CD4-positive, alpha-beta T cell (primary cell): ENCODE measurements at regions not wholly inside any gene's neighbourhood (a gene's known extent, or its start where the extent isn't known, plus 50 kb on each side); places are given as distances from the start of the nearest gene placed in this dataset.
"Not testable (repeated sequence)": the region's sequence is repeated elsewhere in the genome, so short reads cannot be mapped to it uniquely, and the experiment has no call there.

Experiments
- ATAC-seq: fragments of 200-7000 bp; cut with Tn5 transposase; one replicate; pipeline ENCODE4 v1.10.0; 2022; ENCODE audit warnings: mild to moderate bottlenecking; ENCODE audit not compliant: poor library complexity
- CTCF ChIA-PET: fragments of 350-600 bp; sonication (Branson Sonifier 250); formaldehyde crosslinking; loops from one replicate; lab custom pipeline; 2021; ENCODE audit warnings: antibody characterized with exemption, inconsistent platforms; lab: Charles Lee
- POLR2A ChIA-PET: fragments of 350-600 bp; sonication (Branson Sonifier 250); formaldehyde crosslinking; loops from one replicate; lab custom pipeline; 2021; ENCODE audit warnings: antibody characterized with exemption, inconsistent platforms; lab: Charles Lee
- DNase-seq, 14 experiments: peaks; one replicate each; pipeline ENCODE4 v3.0.0-alpha.2; 2013 to 2020; ENCODE audit warnings: mixed read lengths in 2 of 14
- H3K27ac ChIP-seq, 2 donors: one replicate each; pipeline versions ENCODE4 v1.5.1 to v1.7.0; 2013; ENCODE audit warnings: low read length in 2 of 2, low read depth in 1 of 2, mild to moderate bottlenecking in 1 of 2
- H3K27me3 ChIP-seq, 2 experiments: 1 replicate in 1 of 2; 2 replicates in 1 of 2; pipeline versions ENCODE4 v1.6.1 to v1.7.0; 2013; ENCODE audit warnings: low read length in 2 of 2, control low read depth in 1 of 2, mild to moderate bottlenecking in 1 of 2, moderate library complexity in 1 of 2; ENCODE audit not compliant: insufficient read depth in 2 of 2, control insufficient read depth in 1 of 2
- H3K36me3 ChIP-seq: one replicate; pipeline ENCODE4 v1.6.1; 2013; ENCODE audit warnings: low read length, control low read depth; ENCODE audit not compliant: insufficient read depth
- H3K4me1 ChIP-seq: one replicate; pipeline ENCODE4 v1.6.1; 2013; ENCODE audit warnings: low read length, control low read depth; ENCODE audit not compliant: insufficient read depth
- H3K4me3 ChIP-seq: one replicate; pipeline ENCODE4 v1.5.1; 2013; ENCODE audit warnings: mild to moderate bottlenecking, low read length, moderate library complexity
- H3K9me3 ChIP-seq, 2 experiments: 1 replicate in 1 of 2; 2 replicates in 1 of 2; pipeline versions ENCODE4 v1.6.1 to v1.7.0; 2013; ENCODE audit warnings: low read length in 2 of 2, mild to moderate bottlenecking in 2 of 2, control low read depth in 1 of 2, moderate library complexity in 1 of 2; ENCODE audit not compliant: control insufficient read depth in 1 of 2, insufficient read depth in 1 of 2
- H3K27ac Mint-ChIP-seq: one replicate; pipeline ENCODE4 v1.8.0; 2020; ENCODE audit warnings: mixed read lengths
- H3K27me3 Mint-ChIP-seq: one replicate; pipeline ENCODE4 v1.8.0; 2021; ENCODE audit warnings: mixed read lengths
- H3K36me3 Mint-ChIP-seq: one replicate; pipeline ENCODE4 v1.8.0; 2021; ENCODE audit warnings: low read depth, mixed read lengths
- H3K4me1 Mint-ChIP-seq: one replicate; pipeline ENCODE4 v1.8.0; 2021; ENCODE audit warnings: low read depth, mixed read lengths
- H3K4me3 Mint-ChIP-seq: one replicate; pipeline ENCODE4 v1.8.0; 2020; ENCODE audit warnings: mild to moderate bottlenecking, mixed read lengths
- H3K9me3 Mint-ChIP-seq: one replicate; pipeline ENCODE4 v1.8.0; 2020; ENCODE audit warnings: mixed read lengths
- CTCF ChIP-seq: fragments of 200-600 bp; IDR thresholded peaks from one replicate; pipeline ENCODE4 v1.8.0; 2022; ENCODE audit warnings: antibody characterized with exemption, mild to moderate bottlenecking
- intact Hi-C, 2 experiments: fragments of 100-400 bp; cut with DNase I in 1 of 2; cut with micrococcal nuclease in 1 of 2; formaldehyde crosslinking; loops; one replicate each; pipeline versions ENCODE4 v1.15.1 to v1.9.0; 2023 to 2025; cut with DNase I, micrococcal nuclease

DNA sequence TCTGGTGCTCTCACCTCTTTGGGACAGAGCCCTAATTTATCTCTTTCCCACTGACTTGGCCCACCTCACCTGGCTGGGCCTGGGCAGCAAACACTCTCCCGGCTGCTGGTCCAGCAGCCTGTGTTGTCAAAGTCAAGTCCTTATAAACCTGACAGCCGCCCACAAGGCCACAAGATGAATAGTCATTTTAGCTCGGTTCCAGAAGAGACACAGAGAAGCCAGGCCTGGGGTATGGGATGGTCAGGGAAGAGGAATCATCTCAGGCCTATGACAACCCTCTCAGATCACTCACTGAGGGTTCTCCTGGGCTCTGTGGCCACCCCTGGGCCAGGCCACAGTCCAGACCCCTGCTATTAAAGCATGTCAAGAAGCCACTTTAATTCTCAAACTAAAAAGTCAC lies 158.5 kb downstream of the FOXD2 start:
- H3K4me1 Mint-ChIP-seq = no peaks in the 10 kb centered on the region
- Histone ChIP-seq H3K4me3 (no peak overlapping the region), H3K27ac (no peak overlapping the region), H3K36me3 (no peaks in the 10 kb centered on the region), H3K4me1 (no peaks in the 10 kb centered on the region), H3K9me3 (peaks cover 3 to 7% of the 10 kb centered on the region in 2 experiments), H3K27me3 (peaks cover 21 to 33% of the 10 kb centered on the region in 2 experiments)
- H3K27ac Mint-ChIP-seq = no peak overlapping the region
- H3K4me3 Mint-ChIP-seq = no peak overlapping the region
- CTCF ChIA-PET = no interaction called here
- H3K9me3 Mint-ChIP-seq = peaks cover 10% of the 10 kb centered on the region
- no peak for TF ChIP-seq CTCF
- H3K27me3 Mint-ChIP-seq = peaks cover 61% of the 10 kb centered on the region
- intact Hi-C loops = no loop called here
- DNase-seq (no peak), ATAC-seq (no peak)
- POLR2A ChIA-PET = no interaction called here
- H3K36me3 Mint-ChIP-seq = no peaks in the 10 kb centered on the region

DNA sequence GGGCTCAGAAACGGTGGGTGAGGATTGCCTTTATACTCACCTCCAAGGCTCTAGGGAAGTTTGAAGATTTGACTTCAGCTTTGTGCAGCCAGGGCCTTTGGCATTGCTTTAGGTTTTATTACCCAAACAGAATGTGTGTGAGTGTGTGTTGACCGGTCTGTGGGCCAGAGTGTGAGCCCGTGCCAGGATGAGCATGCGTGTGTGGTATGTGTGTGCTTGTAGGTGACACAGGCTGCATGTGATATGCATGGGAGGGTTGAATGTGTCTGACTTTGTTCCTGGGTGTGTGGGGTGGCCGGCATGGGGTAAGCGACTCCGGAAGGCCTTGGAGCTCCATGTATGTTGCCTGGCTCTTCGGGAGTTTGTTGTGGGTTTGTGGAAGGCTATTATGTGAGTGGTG lies 160.5 kb downstream of the FOXD2 start:
- Mint-ChIP-seq H3K27me3 (peaks cover 55% of the 10 kb centered on the region), H3K4me1 (no peaks in the 10 kb centered on the region)
- DNase-seq = no peak

GRCh38 chr1:47599777-47600176 lies 161.9 kb downstream of the FOXD2 start:
- no peak overlapping the region for H3K27ac ChIP-seq
- ATAC-seq (no peak), DNase-seq (no peak)
- peaks cover 40% of the 10 kb centered on the region for H3K27me3 Mint-ChIP-seq
- H3K36me3 Mint-ChIP-seq = no peaks in the 10 kb centered on the region
- intact Hi-C loops = no loop called here
- H3K4me3 ChIP-seq = no peak overlapping the region
- H3K27ac Mint-ChIP-seq = no peak overlapping the region
- no peaks in the 10 kb centered on the region for H3K4me1 ChIP-seq
- TF ChIP-seq CTCF = no peak
- no peaks in the 10 kb centered on the region for H3K4me1 Mint-ChIP-seq
- H3K27me3 ChIP-seq = peaks cover 6 to 9% of the 10 kb centered on the region in 2 experiments
- no peaks in the 10 kb centered on the region for H3K36me3 ChIP-seq
- ChIA-PET POLR2A (no interaction called here), CTCF (no interaction called here)
- no peak overlapping the region for H3K4me3 Mint-ChIP-seq
- H3K9me3 Mint-ChIP-seq = peaks cover 15% of the 10 kb centered on the region
- peaks cover 3 to 9% of the 10 kb centered on the region in 2 experiments for H3K9me3 ChIP-seq

More for the DNA sequence above, 160.5 kb downstream of the FOXD2 start:
- no peak overlapping the region for H3K4me3 Mint-ChIP-seq
- intact Hi-C loops = no loop called here
- no peak for TF ChIP-seq CTCF
- no peaks in the 10 kb centered on the region for H3K36me3 ChIP-seq
- ChIA-PET POLR2A (no interaction called here), CTCF (no interaction called here)
- no peak overlapping the region for H3K27ac ChIP-seq
- peaks cover 3 to 9% of the 10 kb centered on the region in 2 experiments for H3K9me3 ChIP-seq
- peaks cover 17 to 19% of the 10 kb centered on the region in 2 experiments for H3K27me3 ChIP-seq
- no peaks in the 10 kb centered on the region for H3K36me3 Mint-ChIP-seq
- H3K4me3 ChIP-seq = no peak overlapping the region
- H3K27ac Mint-ChIP-seq = no peak overlapping the region
- no peak for ATAC-seq
- H3K9me3 Mint-ChIP-seq = peaks cover 15% of the 10 kb centered on the region
- no peaks in the 10 kb centered on the region for H3K4me1 ChIP-seq

DNA sequence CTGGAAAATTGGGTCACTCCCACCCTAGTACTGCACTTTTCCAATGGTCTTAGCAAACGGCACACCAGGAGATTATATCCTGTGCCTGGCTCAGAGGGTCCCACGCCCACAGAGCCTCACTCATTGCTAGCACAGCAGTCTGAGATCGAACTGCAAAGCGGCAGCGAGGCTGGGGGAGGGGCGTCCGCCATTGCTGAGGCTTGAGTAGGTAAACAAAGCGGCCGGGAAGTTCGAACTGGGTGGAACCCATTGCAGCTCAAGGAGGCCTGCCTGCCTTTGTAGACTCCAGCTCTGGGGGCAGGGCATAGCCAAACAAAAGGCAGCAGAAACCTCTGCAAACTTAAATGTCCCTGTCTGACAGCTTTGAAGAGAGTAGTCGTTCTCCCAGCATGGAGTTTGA lies 164.6 kb downstream of the FOXD2 start:
- CTCF ChIA-PET, ATAC-seq: not testable (repeated sequence)

DNA sequence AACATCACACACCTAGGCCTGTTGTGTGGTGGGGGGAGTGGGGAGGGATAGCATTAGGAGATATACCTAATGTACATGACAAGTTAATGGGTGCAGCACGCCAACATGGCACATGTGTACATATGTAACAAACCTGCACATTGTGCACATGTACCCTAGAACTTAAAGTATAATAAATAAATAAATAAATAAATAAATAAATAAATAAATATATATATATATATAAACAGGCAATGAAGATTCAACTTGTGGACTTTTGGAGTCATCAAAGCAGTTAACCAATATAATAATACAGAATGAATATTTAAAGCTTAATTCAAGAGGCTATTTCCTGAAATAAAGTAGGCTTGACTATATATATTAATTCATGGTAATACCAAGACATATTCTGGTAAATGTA lies 167.0 kb downstream of the FOXD2 start:
- peaks cover 15% of the 10 kb centered on the region for H3K9me3 Mint-ChIP-seq
- H3K27ac ChIP-seq, H3K36me3 Mint-ChIP-seq, H3K27ac Mint-ChIP-seq, H3K27me3 ChIP-seq, ATAC-seq, CTCF ChIA-PET, H3K36me3 ChIP-seq, intact Hi-C loops, H3K4me1 ChIP-seq, H3K4me3 Mint-ChIP-seq, H3K4me3 ChIP-seq, H3K4me1 Mint-ChIP-seq, DNase-seq, POLR2A ChIA-PET: not testable (repeated sequence)
- H3K9me3 ChIP-seq = peaks cover 8 to 18% of the 10 kb centered on the region in 2 experiments
- H3K27me3 Mint-ChIP-seq = peaks cover 25% of the 10 kb centered on the region

More for the DNA sequence above, 164.6 kb downstream of the FOXD2 start:
- H3K9me3 Mint-ChIP-seq = peaks cover 21% of the 10 kb centered on the region
- intact Hi-C loops, DNase-seq, H3K4me3 Mint-ChIP-seq, H3K36me3 Mint-ChIP-seq, H3K4me1 ChIP-seq, H3K27ac Mint-ChIP-seq, H3K9me3 ChIP-seq, H3K27ac ChIP-seq, H3K27me3 ChIP-seq, H3K36me3 ChIP-seq, H3K4me3 ChIP-seq, H3K4me1 Mint-ChIP-seq, POLR2A ChIA-PET: not testable (repeated sequence)
- H3K27me3 Mint-ChIP-seq = peaks cover 30% of the 10 kb centered on the region
